Renal pelvis (tissue), 1 donor: ENCODE measurements at regions not wholly inside any gene's neighbourhood (a gene's known extent, or its start where the extent isn't known, plus 50 kb on each side); places are given as distances from the start of the nearest gene placed in this dataset.
"Not testable (repeated sequence)": the region's sequence is repeated elsewhere in the genome, so short reads cannot be mapped to it uniquely, and the experiment has no call there.

Experiments used
- DNase-seq: peaks from one replicate; pipeline ENCODE4 v3.0.0-alpha.2; 2013

DNA sequence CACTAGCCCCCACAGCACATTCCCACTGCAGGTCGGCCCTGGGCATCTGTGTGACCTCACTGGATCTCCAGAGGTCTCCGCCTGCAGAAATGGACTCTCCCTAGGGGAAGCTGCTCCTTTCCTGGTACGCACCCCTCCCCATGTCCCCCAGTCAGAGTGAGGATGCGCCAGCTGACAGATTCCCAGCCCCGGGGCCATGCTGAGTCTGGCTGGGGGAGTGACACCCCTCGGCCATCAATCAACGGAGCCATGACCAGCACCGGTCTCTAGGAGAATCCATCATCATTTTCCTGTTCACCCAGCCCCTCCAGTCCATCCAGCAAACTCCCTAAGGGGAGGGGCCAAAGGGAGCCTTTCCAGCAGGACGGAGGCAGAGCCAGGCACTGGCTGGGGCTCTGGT lies 68.7 kb upstream of the PAX7 start:
- DNase-seq: no peak

DNA sequence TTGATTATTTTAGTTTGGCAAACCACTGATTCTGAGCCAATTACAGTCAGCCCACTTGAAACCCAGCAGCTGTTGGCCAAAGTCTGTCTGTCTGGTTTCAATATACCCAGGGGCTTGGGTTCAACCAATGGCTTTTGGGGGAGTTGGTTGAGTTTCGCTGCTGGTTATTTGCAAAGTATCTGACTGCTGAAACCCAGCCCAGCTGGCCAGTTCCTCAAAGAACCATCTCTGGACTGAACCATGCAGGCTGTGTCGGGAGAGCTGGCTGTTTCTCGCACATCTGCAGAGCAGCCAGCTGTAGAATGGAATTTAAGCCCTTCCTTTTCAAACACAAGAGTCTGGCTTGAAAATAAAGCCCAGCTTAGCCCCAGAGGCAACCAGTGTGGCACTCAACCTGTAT lies 66.0 kb upstream of the PAX7 start:
- DNase-seq: no peak

DNA sequence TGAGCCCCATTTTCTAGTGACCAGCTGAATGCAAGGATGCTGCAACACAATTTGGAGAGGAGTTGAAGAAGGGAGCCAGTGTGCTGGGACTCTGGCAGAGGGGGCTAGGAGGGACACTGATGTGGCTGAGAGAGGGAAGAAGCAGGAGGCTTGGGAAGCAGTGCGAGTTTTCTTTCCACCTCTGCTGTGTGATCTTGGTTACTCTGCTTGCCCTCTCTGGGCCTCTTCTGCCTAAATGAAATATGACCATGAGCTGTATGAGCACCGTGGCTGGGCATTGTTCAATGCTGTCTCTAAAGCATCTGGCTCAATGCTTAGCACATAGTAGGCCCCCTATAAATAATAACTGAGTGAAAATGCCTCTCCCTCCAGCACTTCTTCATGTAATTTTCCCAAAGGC lies 65.3 kb upstream of the PAX7 start:
- no peak for DNase-seq

DNA sequence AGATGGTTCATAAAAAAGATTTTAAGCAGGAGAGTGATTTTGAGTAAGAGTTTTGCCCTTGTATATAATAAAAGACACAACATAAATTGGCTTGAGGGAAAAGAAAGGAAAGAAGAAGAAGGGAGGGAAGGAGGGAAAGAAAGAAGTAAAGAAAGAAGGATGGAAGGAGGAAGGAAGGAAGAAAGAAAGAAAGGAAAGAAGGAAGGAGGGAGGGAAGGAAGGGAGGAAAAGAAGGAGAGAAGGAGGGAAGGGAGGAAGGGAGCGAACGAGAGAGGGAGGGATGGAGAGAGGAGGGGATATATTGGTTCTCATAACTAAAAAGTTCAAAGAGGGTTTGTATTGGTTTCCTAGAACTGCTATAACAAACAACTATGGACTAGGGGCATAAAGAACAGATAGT lies 62.2 kb upstream of the PAX7 start:
- no peak for DNase-seq

DNA sequence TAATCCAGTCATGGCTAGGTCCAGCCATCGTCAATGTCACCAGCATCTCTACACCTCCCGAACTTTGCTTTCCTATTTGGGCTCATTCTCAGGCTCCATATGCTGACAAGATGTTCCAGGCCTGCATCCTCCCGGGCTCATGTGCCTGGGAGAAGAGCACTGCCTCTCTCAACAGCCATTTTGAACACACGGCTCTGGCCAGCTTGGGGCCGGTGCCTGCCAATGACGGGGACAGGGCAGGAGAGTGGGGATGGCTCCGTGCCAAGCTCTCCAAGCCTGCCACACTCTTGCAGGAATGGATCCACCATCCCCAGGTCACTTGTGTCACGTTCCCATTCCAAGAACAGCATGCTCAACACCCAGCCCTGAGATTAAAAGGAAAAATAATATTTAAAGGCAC lies 61.4 kb upstream of the PAX7 start:
- no peak for DNase-seq

DNA sequence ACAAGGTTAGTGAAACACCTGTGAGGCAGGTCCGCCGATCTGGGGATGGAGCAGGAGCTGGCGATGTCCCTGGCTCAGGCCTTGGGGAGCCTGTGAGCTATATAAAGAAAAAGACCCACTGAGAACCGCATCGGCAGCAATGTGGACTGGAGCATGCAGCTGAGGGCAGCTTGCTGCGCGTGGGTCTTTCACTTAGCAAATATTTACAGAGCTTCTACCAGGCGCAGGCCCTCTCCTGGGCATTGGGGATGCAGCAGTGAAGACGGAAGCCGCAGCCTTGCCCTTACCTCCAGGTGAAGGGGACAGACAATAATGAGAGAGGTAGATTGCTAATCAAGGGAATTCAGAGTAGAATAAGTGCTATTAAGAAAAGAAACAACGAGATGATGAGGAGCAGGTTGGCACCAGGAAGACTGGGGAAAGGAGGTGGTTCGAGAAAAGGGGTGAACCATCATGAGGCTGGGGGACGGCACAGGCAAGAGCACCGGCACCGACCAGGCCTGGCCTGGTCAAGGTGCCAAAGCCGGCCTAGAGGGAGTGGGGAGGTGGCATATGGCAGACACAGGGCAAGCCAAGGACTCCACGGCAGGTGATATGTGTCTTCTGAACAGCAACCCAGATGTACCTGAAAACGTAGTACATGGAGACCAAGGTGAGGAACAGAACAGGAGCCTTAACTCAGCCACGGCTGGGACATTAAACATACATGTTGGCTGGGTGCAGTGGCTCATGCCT lies 60.7 kb upstream of the PAX7 start:
- DNase-seq: no peak

DNA sequence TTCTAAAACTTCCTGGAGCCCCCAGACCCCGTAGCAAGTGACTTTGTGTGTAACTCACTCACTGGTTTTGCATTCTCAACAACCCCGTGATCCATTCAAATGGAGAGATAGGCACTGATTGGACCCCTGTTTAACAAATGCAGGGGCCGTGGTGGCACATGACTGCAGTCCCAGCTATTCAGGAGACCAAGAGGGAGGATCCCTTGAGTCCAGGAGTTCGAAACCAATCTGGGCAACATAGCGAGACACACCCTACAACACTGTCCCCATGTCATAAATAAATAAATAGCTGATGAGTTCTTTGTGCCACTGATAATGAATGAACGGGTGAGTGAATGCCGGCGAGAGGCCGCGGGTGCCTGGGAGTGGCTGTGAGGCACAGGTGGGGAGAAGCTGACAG lies 59.4 kb upstream of the PAX7 start:
- DNase-seq: no peak

DNA sequence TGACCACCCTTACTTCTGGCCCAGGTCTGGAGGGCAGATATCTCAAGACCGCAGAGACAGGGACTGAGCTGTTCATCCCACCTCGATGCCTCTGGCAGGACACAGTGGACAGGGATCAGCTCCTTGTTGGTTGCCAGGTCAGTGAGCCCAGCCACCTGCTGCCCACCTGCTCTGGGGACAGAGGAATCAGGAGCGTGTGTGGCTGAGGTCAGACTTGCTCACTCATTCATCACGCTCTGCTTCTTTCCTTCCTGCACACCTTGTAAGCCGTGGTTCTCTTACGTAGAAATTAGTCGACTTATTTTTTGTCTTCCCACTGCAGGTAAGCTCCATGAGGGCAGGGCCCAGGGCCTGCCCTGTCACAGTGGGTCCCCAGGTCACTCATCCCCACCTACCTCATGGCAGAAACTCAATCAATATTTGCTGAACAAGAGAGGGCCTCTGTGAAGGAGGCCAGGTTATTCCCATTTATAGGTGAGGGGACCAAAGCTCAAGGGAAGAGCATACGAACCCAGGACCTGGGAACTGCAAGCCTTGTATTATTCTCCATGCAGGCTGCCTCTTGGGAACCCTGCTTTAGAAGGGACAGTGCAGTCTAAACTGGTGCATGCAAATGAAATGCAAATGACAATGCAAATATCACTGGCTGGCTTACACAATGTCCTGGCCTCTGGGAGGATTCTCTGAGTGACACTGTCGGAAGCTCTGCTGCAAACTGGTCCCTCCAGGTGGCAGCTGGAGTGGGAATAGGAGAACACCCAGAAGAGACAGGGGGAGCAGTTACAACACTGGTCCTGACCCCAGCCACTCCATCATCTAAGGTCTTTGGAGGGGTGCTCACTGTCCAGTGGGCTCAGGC lies 58.4 kb upstream of the PAX7 start:
- no peak for DNase-seq

DNA sequence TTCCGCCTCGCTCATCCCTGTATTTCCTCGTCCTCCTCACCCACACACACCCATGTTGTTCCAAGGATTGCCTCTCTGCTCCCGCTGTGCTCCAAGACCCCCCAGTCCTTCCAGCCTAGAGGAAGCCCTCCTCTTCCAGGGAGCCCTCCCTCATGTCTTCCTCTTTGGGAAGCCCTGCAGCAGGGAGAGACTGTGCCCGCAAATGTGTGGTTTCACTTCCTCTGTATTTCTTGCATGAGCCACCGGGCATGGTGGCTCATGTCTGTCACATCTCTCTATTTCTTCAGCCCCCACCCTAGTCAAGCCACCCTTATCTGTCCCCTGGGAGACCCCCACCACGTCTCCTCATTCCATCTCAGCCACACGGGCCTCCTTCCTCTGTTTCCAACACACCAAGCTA lies 57.5 kb upstream of the PAX7 start:
- DNase-seq: no peak

DNA sequence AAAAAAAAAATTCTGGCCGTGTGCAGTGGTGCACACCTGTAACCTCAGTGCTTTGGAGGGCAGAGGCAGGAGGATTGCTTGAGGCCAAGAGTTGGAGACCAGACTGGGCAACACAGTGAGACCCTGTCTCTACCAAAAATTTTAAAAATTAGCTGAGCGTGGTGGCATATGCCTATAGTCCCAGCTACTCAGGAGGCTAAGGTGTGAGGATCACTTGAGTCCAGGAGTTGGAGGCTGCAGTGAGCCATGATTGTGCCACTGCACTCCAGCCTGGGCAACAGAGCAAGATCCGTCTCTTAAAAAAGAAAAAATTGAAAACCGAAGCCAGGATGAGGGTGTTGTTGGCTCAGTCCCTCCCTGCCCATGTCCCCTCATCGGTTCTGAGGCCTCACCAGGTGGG lies 55.9 kb upstream of the PAX7 start:
- no peak for DNase-seq

DNA sequence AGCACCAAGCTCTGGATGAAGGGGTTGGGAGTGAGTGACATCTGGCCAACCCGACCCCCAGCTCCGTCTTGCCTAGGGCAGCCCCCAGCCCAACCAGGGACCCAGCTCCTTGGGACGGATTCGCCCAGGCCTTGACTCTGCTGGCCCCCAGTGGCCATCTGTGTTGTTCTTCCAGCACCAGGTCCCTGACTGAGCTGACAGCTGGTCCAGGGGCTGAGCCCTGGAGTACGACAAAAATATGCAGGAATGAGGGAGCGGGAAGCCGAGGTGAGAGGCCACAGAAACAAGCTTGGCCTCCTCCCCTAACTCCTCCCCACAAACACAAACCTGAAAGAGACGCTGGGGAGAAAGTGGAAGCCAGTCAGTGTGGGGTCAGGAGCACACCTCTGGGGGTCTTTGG lies 55.0 kb upstream of the PAX7 start:
- DNase-seq: peak; percentile 60

DNA sequence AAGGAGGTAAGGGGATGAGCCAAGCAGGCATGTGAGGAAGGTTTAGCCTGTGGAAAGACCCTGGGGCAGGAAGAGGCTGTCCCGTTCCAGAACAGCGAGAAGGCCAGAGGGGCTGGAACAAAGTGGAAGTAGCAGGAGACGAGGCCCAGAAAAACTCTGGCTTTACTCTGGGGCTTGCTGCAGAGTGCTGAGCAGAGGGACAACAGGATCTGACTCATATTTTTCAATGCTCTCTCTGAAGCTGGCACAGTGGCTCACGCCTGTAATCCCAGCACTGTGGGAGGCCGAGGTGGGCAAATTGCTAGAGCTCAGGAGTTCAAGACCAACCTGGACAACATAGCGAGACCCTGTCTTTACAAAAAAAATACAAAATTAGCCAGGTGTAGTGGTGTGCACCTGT lies 52.4 kb upstream of the PAX7 start:
- DNase-seq: no peak

DNA sequence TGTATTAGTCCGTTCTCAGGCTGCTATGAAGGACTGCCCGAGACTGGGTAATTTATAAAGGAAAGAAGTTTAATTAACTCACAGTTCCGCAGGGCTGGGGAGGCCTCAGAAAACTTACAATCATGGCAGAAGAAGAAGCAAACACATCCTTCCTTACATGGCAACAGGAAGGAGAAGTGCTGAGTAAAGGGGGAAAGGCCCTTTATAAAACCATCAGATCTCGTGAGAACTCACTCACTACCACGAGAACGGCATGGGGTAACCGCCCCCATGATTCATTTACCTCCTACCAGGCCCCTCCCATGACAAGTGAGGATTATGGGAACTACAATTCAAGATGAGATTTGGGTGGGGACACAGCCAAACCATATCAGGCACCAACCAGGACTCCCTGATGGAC lies 51.4 kb upstream of the PAX7 start:
- DNase-seq: not testable (repeated sequence)

DNA sequence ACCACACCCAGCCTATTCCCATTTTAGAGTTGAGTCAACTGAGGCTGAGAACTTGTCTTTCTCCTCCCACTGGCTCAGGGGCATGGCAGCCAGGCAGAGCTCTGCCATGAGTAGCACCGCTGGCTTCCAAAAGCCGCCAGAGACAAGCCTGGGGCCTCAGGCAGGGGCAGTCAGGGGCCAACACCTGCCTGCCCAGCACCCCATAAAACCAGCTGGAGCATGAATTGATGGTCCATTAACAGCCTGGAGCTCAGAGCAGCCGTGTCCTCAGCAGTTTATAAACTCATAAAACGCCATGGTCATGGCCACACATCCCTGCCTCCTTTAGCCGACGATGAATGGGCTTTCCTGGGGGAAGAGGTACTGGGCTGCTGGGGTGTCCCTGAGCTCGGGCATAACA lies 50.6 kb upstream of the PAX7 start:
- DNase-seq: peak; percentile 48

DNA sequence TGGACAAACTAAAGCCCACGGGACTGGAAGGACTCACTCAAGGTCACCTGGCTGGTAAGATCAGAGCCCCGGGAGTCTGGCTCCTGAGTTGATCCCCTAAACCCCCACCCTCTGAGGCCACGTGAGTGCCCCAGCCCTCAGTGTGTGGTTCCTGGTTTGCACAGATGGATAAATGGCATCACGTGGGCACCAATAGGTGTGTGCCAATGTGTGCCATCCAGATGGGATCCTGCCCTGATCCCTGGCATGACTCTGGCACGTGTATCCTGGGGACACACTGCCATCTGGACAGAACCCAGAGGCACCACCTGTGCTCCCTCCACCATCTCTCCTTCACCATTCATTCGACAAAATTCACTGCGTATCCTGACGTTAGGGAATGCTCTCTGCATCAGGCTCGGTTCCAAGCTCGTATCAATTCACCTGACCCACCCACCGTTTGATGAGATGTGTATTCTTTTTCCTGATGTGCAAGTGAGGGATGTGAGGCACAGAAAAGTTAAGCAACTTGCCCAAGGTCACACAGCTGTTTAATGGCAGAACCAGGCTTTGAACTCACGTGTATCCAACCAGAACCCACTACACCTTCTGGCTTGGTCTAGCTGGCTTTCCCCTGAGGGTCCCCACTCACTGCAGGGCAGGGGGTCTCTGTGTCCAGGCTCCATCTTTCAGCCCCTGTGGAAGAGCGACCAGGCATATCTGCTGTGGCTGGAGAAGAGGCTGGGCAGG lies 49.8 kb upstream of the PAX7 start:
- DNase-seq: no peak
